Hepatocyte (in vitro differentiated cells): ENCODE measurements at regions not wholly inside any gene's neighbourhood (a gene's known extent, or its start where the extent isn't known, plus 50 kb on each side); places are given as distances from the start of the nearest gene placed in this dataset.

Experiments used
- DNase-seq: peaks from one replicate; pipeline ENCODE4 v3.0.0-alpha.2; 2016; ENCODE audit warnings: low spot score
- H2AFZ ChIP-seq: fragments of 200-600 bp; sonication (generic); 2 replicates; pipeline ENCODE4 v1.6.0; 2016; ENCODE audit warnings: antibody characterized with exemption, mild to moderate bottlenecking
- H3K27ac ChIP-seq: fragments of 200-600 bp; sonication (generic); 2 replicates; pipeline ENCODE4 v1.5.1; 2016; ENCODE audit warnings: mild to moderate bottlenecking
- H3K27me3 ChIP-seq: fragments of 200-600 bp; sonication (generic); 2 replicates; pipeline ENCODE4 v1.6.1; 2016
- H3K36me3 ChIP-seq: fragments of 200-600 bp; sonication (generic); replicated peaks from 2 replicates; pipeline ENCODE4 v1.5.1; 2016; ENCODE audit warnings: low read depth; ENCODE audit not compliant: insufficient read depth
- H3K4me1 ChIP-seq: fragments of 200-600 bp; sonication (generic); 2 replicates; pipeline ENCODE4 v1.5.1; 2016; ENCODE audit warnings: mild to moderate bottlenecking, moderate library complexity; ENCODE audit not compliant: insufficient read depth
- H3K4me2 ChIP-seq: fragments of 200-600 bp; sonication (generic); 2 replicates; pipeline ENCODE4 v1.6.0; 2016
- H3K4me3 ChIP-seq: fragments of 200-600 bp; sonication (generic); 2 replicates; pipeline ENCODE4 v1.5.1; 2016; ENCODE audit warnings: mild to moderate bottlenecking
- H3K79me2 ChIP-seq: fragments of 200-600 bp; sonication (generic); 2 replicates; pipeline ENCODE4 v1.6.0; 2017; ENCODE audit warnings: mild to moderate bottlenecking
- H3K9me2 ChIP-seq: fragments of 200-600 bp; sonication (generic); replicated peaks from 2 replicates; pipeline ENCODE4 v1.6.0; 2017; ENCODE audit warnings: mild to moderate bottlenecking; ENCODE audit not compliant: insufficient read depth
- H3K9me3 ChIP-seq: fragments of 200-600 bp; sonication (generic); 2 replicates; pipeline ENCODE4 v1.5.1; 2016; ENCODE audit warnings: low read depth, mild to moderate bottlenecking
- H4K20me1 ChIP-seq: fragments of 200-600 bp; sonication (generic); 2 replicates; pipeline ENCODE4 v1.6.0; 2016; ENCODE audit warnings: mild to moderate bottlenecking; ENCODE audit not compliant: insufficient read depth, poor library complexity, severe bottlenecking
- CTCF ChIP-seq: fragments of 200-600 bp; sonication (generic); IDR thresholded peaks from 2 replicates; pipeline ENCODE4 v1.5.1; 2016; ENCODE audit warnings: antibody characterized with exemption, mild to moderate bottlenecking; ENCODE audit not compliant: poor library complexity
- EZH2 ChIP-seq: fragments of 200-600 bp; sonication (generic); IDR thresholded peaks from 2 replicates; pipeline ENCODE4 v1.6.1; 2016; ENCODE audit warnings: antibody characterized with exemption, mild to moderate bottlenecking, borderline replicate concordance
- EZH2phosphoT487 ChIP-seq: fragments of 200-600 bp; sonication (generic); IDR thresholded peaks from one replicate; pipeline ENCODE4 v1.6.1; 2018; ENCODE audit warnings: antibody characterized with exemption, mild to moderate bottlenecking, low read depth, moderate library complexity; ENCODE audit not compliant: unreplicated experiment, severe bottlenecking
- WGBS: methylation state at CpG from one replicate; pipeline ENCODE4 v1.1.6; 2016; ENCODE audit warnings: low lambda C conversion rate; ENCODE audit errors: missing lambda C conversion rate; 5-methylcytosine and 5-hydroxymethylcytosine counted together

- no peaks in the 10 kb centered on the region for H3K9me2 ChIP-seq
- 26% methylated on average over 3 of the region's 3 CpGs for WGBS
- H3K36me3 ChIP-seq, result no peaks in the 10 kb centered on the region
- H4K20me1 ChIP-seq, result no peaks in the 10 kb centered on the region
- no peaks in the 10 kb centered on the region for H3K9me3 ChIP-seq
- H3K4me1 ChIP-seq, result no peaks in the 10 kb centered on the region
- no peaks in the 10 kb centered on the region for H3K27me3 ChIP-seq
- no peak overlapping the region for H3K4me3 ChIP-seq
- peak overlapping the region; percentile 71 for H3K27ac ChIP-seq
- no peak for TF ChIP-seq CTCF
- DNase-seq, result peak; percentile 30
- H3K79me2 ChIP-seq, result no peaks in the 10 kb centered on the region
- no peak overlapping the region for H2AFZ ChIP-seq
- H3K4me2 ChIP-seq, result no peak overlapping the region
Measured at GRCh38 chr6:79821859-79822258, 125.5 kb downstream of the ELOVL4 start.

GRCh38 chr6:79818471-79818870 lies 128.9 kb downstream of the ELOVL4 start:
- Histone ChIP-seq H4K20me1 (no peaks in the 10 kb centered on the region), H3K4me2 (no peak overlapping the region), H2AFZ (no peak overlapping the region), H3K9me3 (no peaks in the 10 kb centered on the region), H3K4me1 (no peaks in the 10 kb centered on the region), H3K27me3 (no peaks in the 10 kb centered on the region), H3K27ac (no peak overlapping the region), H3K9me2 (no peaks in the 10 kb centered on the region), H3K79me2 (no peaks in the 10 kb centered on the region), H3K36me3 (no peaks in the 10 kb centered on the region), H3K4me3 (no peak overlapping the region)
- whole genome bisulfite sequencing, result 85% methylated on average over 3 of the region's 3 CpGs
- DNase-seq, result no peak
- no peak for TF ChIP-seq CTCF

- Histone ChIP-seq H3K4me3 (no peak overlapping the region), H3K9me3 (no peaks in the 10 kb centered on the region), H3K4me2 (no peak overlapping the region), H4K20me1 (no peaks in the 10 kb centered on the region), H3K36me3 (no peaks in the 10 kb centered on the region), H3K79me2 (no peaks in the 10 kb centered on the region), H3K27ac (no peak overlapping the region), H3K27me3 (no peaks in the 10 kb centered on the region), H2AFZ (no peak overlapping the region), H3K9me2 (no peaks in the 10 kb centered on the region), H3K4me1 (no peaks in the 10 kb centered on the region)
- TF ChIP-seq EZH2phosphoT487 (no peak), EZH2 (no peak), CTCF (no peak)
- WGBS, result 68% methylated on average over 2 of the region's 2 CpGs
- DNase-seq, result no peak
Measured at GRCh38 chr6:79814940-79815339, 132.4 kb downstream of the ELOVL4 start.
